Nephron (organoid): ENCODE measurements at regions not wholly inside any gene's neighbourhood (a gene's known extent, or its start where the extent isn't known, plus 50 kb on each side); places are given as distances from the start of the nearest gene placed in this dataset.

Experiments
- H3K27ac Mint-ChIP-seq, 3 experiments: 2 replicates each; pipeline ENCODE4 v1.8.0; 2020; ENCODE audit warnings: mixed read lengths in 3 of 3, mild to moderate bottlenecking in 2 of 3, moderate library complexity in 1 of 3
- H3K27me3 Mint-ChIP-seq: 2 replicates; pipeline ENCODE4 v1.8.0; 2021; ENCODE audit warnings: low read depth, mild to moderate bottlenecking, moderate library complexity, mixed read lengths
- H3K36me3 Mint-ChIP-seq: 2 replicates; pipeline ENCODE4 v1.8.0; 2020; ENCODE audit warnings: low read depth, mixed read lengths
- H3K4me1 Mint-ChIP-seq: 2 replicates; pipeline ENCODE4 v1.8.0; 2020; ENCODE audit warnings: mixed read lengths
- H3K4me3 Mint-ChIP-seq, 3 experiments: 2 replicates each; pipeline ENCODE4 v1.8.0; 2020; ENCODE audit warnings: mild to moderate bottlenecking in 3 of 3, mixed read lengths in 3 of 3, moderate library complexity in 2 of 3
- H3K9me3 Mint-ChIP-seq: 2 replicates; pipeline ENCODE4 v1.8.0; 2020; ENCODE audit warnings: mixed read lengths
- TF ChIP-seq, protein P1 (sequence below), 3 experiments: fragments of 200-600 bp; sonication (generic); IDR thresholded peaks; one replicate each; pipeline ENCODE4 v1.5.0; 2021; ENCODE audit warnings: antibody characterized with exemption in 3 of 3; ENCODE audit not compliant: unreplicated experiment in 3 of 3

DNA sequence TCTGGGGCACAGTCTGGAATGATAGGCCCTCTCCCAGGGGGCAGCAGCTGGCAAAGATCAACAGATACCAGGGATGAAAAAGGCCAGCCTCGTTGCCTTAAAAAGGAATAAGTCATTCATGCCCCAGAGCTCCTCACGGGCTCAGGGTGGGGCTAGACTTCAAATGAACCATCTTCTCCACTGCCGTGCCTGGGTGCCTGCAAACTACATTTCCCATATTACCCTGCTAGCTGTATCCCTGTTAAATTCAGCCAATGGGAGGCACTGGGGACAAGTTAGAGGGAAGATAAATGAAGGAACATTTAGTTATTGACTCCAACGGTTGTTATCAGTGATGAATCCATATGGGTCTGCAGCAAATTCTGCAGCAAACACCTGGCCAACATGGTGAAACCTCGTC, 101.2 kb upstream of the CYYR1 start:
- Mint-ChIP-seq H3K4me1 (no peaks in the 10 kb centered on the region), H3K27ac (no peak overlapping the region), H3K27me3 (no peaks in the 10 kb centered on the region), H3K9me3 (peaks cover 3% of the 10 kb centered on the region), H3K4me3 (no peak overlapping the region), H3K36me3 (no peaks in the 10 kb centered on the region)
- TF ChIP-seq, protein P1, sequence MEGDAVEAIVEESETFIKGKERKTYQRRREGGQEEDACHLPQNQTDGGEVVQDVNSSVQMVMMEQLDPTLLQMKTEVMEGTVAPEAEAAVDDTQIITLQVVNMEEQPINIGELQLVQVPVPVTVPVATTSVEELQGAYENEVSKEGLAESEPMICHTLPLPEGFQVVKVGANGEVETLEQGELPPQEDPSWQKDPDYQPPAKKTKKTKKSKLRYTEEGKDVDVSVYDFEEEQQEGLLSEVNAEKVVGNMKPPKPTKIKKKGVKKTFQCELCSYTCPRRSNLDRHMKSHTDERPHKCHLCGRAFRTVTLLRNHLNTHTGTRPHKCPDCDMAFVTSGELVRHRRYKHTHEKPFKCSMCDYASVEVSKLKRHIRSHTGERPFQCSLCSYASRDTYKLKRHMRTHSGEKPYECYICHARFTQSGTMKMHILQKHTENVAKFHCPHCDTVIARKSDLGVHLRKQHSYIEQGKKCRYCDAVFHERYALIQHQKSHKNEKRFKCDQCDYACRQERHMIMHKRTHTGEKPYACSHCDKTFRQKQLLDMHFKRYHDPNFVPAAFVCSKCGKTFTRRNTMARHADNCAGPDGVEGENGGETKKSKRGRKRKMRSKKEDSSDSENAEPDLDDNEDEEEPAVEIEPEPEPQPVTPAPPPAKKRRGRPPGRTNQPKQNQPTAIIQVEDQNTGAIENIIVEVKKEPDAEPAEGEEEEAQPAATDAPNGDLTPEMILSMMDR (IDR thresholded peaks at IDR 0.05; ENCODE audit: unreplicated experiment in 3 of 3), result no peak

DNA sequence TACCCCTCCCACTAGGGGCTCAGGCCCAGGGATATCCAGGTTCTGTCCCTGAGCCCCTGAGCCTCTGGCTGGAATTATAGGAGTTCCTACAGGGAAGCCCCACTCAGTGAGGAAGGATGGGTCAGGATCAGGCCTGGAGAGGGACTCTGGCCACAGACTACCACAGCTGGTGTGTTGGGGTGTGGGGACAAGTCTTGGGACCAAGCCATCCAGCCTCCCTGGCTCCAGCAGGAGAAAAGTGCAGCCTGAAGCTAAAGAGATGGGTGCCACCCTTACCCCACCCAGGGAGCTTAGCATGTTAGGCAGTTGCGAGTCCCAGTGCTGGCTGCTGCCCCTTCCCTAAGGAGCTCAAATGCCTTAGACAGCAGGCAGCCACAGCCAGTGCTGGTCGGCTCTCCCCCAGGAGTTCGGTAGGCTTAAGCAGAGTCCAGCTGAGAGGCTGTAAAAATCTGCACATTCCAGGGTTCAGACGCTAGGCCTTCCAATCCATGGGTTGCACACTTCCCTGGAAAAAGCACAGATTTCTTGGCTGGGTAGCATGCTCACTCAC, 96.2 kb upstream of the CYYR1 start:
- TF ChIP-seq, protein P1 (IDR thresholded peaks at IDR 0.05; ENCODE audit: unreplicated experiment in 3 of 3), result no peak
- Mint-ChIP-seq H3K27me3 (no peaks in the 10 kb centered on the region), H3K36me3 (no peaks in the 10 kb centered on the region), H3K4me3 (no peak overlapping the region), H3K9me3 (peaks cover 40% of the 10 kb centered on the region), H3K4me1 (no peaks in the 10 kb centered on the region), H3K27ac (no peak overlapping the region)

DNA sequence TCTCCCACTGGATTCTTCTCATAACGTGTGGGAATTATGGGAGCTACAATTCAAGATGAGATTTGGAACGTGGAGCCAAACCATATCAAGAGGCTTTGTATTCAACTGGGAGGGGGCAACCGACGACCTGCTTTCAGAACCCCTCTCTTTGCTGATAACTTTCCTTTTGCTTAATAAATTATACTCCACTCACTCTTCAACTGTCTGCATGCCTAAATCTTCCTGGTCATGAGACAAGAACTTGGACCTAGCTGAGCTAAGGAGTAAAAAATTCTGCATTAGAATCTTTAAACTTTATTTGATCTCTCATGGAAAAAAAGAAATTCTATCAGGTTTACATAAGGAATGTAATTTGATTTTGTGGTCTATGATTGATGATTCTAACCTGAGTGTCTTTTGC, 86.7 kb upstream of the CYYR1 start:
- Mint-ChIP-seq H3K9me3 (peaks cover 23% of the 10 kb centered on the region), H3K27me3 (no peaks in the 10 kb centered on the region), H3K4me3 (no peak overlapping the region), H3K27ac (no peak overlapping the region), H3K4me1 (no peaks in the 10 kb centered on the region), H3K36me3 (no peaks in the 10 kb centered on the region)
- TF ChIP-seq, protein P1 (IDR thresholded peaks at IDR 0.05; ENCODE audit: unreplicated experiment in 3 of 3), result no peak

DNA sequence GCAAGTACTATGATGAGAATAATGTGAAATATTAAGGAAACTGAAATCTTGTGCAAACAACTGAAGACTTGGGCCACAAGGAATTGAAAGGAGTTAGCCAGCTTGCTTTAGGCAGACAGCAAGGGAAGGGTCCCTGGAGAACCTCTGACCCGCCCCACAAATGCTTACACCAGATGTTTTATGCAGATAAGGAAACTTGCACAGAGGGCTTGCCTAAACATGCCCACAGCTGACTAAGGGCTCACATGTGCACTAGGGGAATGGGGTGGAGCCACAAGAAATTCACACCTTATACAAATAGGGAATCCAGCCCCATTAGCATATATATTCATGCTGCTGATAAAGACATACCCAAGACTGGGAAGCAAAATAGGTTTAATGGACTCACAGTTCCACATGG, 86.1 kb upstream of the CYYR1 start:
- no peak overlapping the region for H3K4me3 Mint-ChIP-seq
- H3K27ac Mint-ChIP-seq, result no peak overlapping the region
- H3K9me3 Mint-ChIP-seq, result peaks cover 23% of the 10 kb centered on the region
- TF ChIP-seq, protein P1 (IDR thresholded peaks at IDR 0.05; ENCODE audit: unreplicated experiment in 3 of 3), result no peak
- H3K36me3 Mint-ChIP-seq, result no peaks in the 10 kb centered on the region
- H3K4me1 Mint-ChIP-seq, result no peaks in the 10 kb centered on the region
- H3K27me3 Mint-ChIP-seq, result no peaks in the 10 kb centered on the region

DNA sequence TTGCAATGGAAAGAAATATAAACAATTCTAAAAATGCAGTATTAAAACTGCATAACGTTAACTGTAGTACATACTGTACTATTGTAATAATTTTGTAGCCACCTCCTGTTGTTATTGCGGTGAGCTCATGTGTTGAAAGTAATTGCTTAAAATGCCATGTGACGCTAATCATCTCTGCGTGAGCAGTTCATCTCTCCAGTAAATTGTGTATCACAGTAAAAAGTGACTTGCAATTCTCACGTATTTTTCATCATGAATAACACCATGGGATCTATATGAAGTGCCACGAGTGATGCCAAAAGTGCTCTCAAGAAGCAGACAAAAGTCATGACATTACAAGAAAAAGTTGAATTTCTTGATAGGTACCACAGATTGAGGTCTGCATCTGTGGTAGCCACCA, 82.4 kb upstream of the CYYR1 start:
- no peaks in the 10 kb centered on the region for H3K4me1 Mint-ChIP-seq
- H3K4me3 Mint-ChIP-seq, result no peak overlapping the region
- H3K27me3 Mint-ChIP-seq, result no peaks in the 10 kb centered on the region
- no peaks in the 10 kb centered on the region for H3K36me3 Mint-ChIP-seq
- H3K9me3 Mint-ChIP-seq, result peaks cover 13% of the 10 kb centered on the region
- TF ChIP-seq, protein P1 (IDR thresholded peaks at IDR 0.05; ENCODE audit: unreplicated experiment in 3 of 3), result no peak
- H3K27ac Mint-ChIP-seq, result no peak overlapping the region

DNA sequence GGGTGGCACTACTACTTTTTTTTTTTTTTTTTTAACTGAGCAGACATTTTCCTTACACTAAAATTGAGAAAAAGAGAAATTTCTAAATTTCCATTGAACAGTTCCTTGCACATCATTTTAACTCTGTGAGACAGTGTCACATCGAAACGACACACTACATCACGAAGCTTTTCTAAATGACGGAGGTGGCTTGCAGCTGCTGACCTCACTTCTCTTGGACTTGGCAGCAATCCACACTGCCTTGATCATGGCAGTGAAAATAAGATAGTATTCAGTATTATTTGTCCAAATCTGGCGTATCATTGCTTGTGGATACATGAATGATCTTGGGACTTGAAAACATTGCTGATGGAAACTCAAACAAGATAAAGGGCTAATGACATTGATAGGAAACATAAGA, 80.3 kb upstream of the CYYR1 start:
- peaks cover 3% of the 10 kb centered on the region for H3K9me3 Mint-ChIP-seq
- no peaks in the 10 kb centered on the region for H3K36me3 Mint-ChIP-seq
- no peak overlapping the region for H3K4me3 Mint-ChIP-seq
- TF ChIP-seq, protein P1 (IDR thresholded peaks at IDR 0.05; ENCODE audit: unreplicated experiment in 3 of 3), result no peak
- H3K4me1 Mint-ChIP-seq, result no peaks in the 10 kb centered on the region
- H3K27ac Mint-ChIP-seq, result no peak overlapping the region
- no peaks in the 10 kb centered on the region for H3K27me3 Mint-ChIP-seq
